D721Med (cell line): ENCODE measurements at regions not wholly inside any gene's neighbourhood (a gene's known extent, or its start where the extent isn't known, plus 50 kb on each side); places are given as distances from the start of the nearest gene placed in this dataset.

ENCODE experiments used
- DNase-seq: peaks from one replicate; pipeline ENCODE4 v3.0.0; 2011; ENCODE audit warnings: low spot score; ENCODE audit not compliant: insufficient read length
- FAIRE-seq: peaks from 2 replicates; lab custom pipeline; 2011; peaks lifted over from hg19 to GRCh38; lab: Jason Lieb, UNC
- TF ChIP-seq, protein P1 (sequence below): IDR thresholded peaks from 2 replicates; pipeline ENCODE4 v1.5.1; 2012; ENCODE audit warnings: mild to moderate bottlenecking, control low read depth; ENCODE audit not compliant: insufficient read depth; ENCODE audit errors: missing control alignments

DNA sequence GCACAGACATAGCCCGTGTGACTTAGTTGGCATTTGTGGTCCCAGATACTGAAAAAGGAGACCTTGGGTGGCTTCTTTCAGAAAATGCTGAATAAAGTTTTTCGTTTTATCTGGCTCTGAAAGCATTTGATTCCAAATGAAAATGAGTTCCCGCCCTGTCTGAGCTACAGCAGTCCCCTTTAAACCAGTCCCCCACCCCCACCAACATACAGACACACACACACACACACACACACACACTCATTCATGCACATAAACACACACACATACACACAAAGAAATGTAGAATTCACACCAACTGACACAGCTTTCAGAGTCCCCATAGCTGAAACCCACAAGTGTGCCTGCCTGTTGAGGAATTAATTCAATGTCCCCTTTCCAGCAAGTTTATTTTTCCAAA is 97.0 kb upstream of the SMARCA2 start:
- DNase-seq = no peak
- TF ChIP-seq, protein P1, sequence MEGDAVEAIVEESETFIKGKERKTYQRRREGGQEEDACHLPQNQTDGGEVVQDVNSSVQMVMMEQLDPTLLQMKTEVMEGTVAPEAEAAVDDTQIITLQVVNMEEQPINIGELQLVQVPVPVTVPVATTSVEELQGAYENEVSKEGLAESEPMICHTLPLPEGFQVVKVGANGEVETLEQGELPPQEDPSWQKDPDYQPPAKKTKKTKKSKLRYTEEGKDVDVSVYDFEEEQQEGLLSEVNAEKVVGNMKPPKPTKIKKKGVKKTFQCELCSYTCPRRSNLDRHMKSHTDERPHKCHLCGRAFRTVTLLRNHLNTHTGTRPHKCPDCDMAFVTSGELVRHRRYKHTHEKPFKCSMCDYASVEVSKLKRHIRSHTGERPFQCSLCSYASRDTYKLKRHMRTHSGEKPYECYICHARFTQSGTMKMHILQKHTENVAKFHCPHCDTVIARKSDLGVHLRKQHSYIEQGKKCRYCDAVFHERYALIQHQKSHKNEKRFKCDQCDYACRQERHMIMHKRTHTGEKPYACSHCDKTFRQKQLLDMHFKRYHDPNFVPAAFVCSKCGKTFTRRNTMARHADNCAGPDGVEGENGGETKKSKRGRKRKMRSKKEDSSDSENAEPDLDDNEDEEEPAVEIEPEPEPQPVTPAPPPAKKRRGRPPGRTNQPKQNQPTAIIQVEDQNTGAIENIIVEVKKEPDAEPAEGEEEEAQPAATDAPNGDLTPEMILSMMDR = no peak
- FAIRE-seq = no peak

DNA sequence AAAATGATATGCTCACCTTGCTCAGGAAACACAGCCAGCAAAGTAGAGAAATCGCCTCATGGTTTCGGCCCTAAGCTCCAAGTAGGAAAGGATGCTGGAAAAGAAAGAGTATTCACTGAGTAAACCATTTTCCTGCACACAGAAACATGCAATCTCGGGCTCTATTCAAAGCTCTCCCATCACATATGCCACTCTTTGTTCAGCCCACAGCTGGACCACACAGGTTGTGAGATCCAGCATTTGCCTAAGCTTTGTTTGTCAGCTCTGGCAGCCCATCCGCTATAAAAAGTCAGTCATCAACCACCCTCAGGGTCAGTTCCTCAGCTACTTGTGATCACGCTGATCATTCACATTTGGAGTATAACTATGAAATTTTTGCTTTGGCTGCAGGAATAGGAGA is 96.5 kb upstream of the SMARCA2 start:
- no peak for FAIRE-seq
- no peak for DNase-seq
- TF ChIP-seq, protein P1 = no peak

DNA sequence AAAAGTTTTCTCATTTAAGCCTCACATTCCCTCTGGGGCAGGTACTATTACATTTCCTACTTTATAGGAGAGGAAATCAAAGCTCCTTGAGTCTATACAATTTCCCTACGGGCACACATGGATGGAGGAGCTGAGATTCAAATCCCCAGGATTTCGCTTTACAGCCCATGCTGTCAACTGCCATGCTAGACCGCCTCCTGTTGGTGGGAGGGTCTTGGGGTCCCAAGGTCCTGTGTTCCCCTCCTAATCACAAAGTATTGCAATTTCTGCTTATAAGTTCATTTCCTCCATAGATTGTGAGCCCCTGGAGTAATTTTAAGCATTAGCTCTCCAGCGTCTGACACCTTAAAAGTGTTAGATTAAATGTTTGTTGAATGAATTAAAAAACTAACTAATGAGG is 95.9 kb upstream of the SMARCA2 start:
- TF ChIP-seq, protein P1 = no peak
- DNase-seq (no peak), FAIRE-seq (no peak)

DNA sequence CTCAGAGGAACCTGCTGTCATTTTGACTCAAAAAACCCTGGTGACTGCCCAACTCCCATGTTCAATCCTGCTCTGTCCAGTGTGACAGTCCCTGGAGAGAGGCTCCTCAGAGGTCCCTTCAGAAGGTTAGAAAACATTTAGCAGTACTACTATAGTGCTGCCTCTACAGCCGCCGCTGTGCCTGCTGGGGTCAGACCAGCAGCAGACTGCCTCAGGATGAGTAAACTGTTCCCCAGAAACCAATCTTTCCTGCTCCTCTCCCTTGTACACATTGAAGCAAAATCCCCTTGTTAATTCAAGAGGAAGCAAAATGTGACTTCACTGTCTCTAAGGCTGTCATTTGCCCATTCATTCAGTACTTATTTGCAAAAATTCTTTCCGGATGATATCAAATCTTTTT is 94.8 kb upstream of the SMARCA2 start:
- DNase-seq = no peak
- FAIRE-seq = no peak
- TF ChIP-seq, protein P1 = no peak

DNA sequence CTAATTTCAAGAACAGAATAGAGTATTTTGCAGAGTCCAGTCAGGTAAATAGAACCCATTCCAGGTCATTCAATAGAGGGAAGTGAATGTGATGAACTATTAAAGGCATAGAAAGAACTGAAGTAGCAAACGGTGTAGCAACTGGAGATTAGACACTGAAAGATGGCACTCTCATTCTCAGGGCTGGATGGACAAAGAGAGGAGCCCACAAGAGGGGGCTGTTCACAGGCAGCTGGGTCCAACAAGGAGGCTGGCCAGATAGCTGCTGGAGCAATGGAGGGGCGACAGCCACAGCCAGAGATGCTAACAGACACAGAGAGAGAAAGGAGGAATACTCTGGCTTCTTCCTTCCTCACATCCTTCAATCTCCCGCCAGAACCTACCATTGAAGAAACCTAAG is 93.1 kb upstream of the SMARCA2 start:
- TF ChIP-seq, protein P1 = no peak
- DNase-seq (no peak), FAIRE-seq (no peak)

DNA sequence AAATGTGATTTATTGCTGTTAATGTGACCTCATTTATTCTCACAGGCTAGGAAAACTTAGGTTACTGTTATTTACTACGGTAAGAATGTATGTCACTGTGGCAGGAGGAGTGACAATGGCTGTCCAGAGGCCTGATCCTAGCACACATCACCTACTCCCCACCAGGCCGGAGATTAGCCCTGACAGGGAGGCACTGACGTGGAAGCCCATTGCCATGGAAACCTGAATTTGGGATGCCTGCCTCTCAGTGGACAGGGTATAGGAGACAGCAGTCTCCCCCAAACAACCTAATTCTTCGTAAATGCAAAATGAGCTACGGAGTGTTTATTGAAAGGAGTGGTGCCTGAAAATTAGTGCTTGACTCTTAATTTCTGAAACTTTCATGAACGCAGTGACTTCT is 87.6 kb upstream of the SMARCA2 start:
- FAIRE-seq (no peak), DNase-seq (no peak)
- TF ChIP-seq, protein P1 = no peak

DNA sequence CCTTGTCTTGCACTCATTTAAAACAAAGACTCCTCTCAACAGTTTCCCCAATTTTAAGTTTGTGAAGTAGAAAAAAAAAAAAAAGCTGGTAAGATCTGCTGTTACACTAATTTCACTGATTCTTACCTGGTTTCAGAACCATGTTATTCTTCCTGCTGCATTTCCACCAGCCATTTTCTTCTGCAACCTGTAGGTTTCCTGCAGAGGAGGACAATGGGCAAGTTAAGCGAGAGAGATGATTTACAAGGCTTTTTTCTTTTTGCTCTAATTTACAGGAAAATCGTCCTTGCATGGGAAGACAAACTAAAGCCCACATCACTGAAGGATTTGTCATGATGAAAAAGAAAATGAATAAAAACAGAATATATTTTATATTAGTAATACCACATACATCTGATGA is 86.0 kb upstream of the SMARCA2 start:
- DNase-seq (no peak), FAIRE-seq (no peak)
- TF ChIP-seq, protein P1 = no peak
